H9 (cell line): ENCODE measurements at regions not wholly inside any gene's neighbourhood (a gene's known extent, or its start where the extent isn't known, plus 50 kb on each side); places are given as distances from the start of the nearest gene placed in this dataset.

Source experiments
- DNase-seq: peaks from one replicate; pipeline ENCODE4 v3.0.0-alpha.2; 2017
- H2AFZ ChIP-seq: one replicate; pipeline ENCODE4 v1.6.1; 2013; ENCODE audit warnings: mild to moderate bottlenecking, low read length, control low read depth, moderate library complexity
- H2AK5ac ChIP-seq: 2 replicates; pipeline ENCODE4 v1.6.1; 2013; ENCODE audit warnings: low read length, control low read depth, mixed read lengths; ENCODE audit not compliant: insufficient read length
- H2BK120ac ChIP-seq: one replicate; pipeline ENCODE4 v1.6.1; 2013; ENCODE audit warnings: low read depth, mild to moderate bottlenecking, low read length, control low read depth, inconsistent platforms; ENCODE audit not compliant: poor library complexity, severe bottlenecking
- H2BK12ac ChIP-seq: 2 replicates; pipeline ENCODE4 v1.6.1; 2013; ENCODE audit warnings: low read length, control low read depth, mixed read lengths, low read depth; ENCODE audit not compliant: insufficient read length
- H2BK15ac ChIP-seq: 2 replicates; pipeline ENCODE4 v1.6.1; 2013; ENCODE audit warnings: low read depth, low read length, control low read depth
- H2BK20ac ChIP-seq: one replicate; pipeline ENCODE4 v1.6.1; 2013; ENCODE audit warnings: low read depth, mild to moderate bottlenecking, low read length, control low read depth, inconsistent platforms; ENCODE audit not compliant: poor library complexity, severe bottlenecking
- H2BK5ac ChIP-seq: 2 replicates; pipeline ENCODE4 v1.6.1; 2013; ENCODE audit warnings: low read length, control low read depth, mixed read lengths; ENCODE audit not compliant: insufficient read length
- H3K14ac ChIP-seq: 2 replicates; pipeline ENCODE4 v1.6.1; 2013; ENCODE audit warnings: low read length, control low read depth; ENCODE audit not compliant: insufficient read depth
- H3K18ac ChIP-seq: 2 replicates; pipeline ENCODE4 v1.6.1; 2013; ENCODE audit warnings: low read depth, mild to moderate bottlenecking, mixed read lengths, low read length, control low read depth; ENCODE audit not compliant: insufficient read length
- H3K23ac ChIP-seq: 2 replicates; pipeline ENCODE4 v1.6.1; 2013; ENCODE audit warnings: low read length, control low read depth, mixed read lengths, low read depth; ENCODE audit not compliant: insufficient read length
- H3K23me2 ChIP-seq: 2 replicates; pipeline ENCODE4 v1.6.1; 2013; ENCODE audit warnings: low read depth, mild to moderate bottlenecking, mixed read lengths, low read length, control low read depth; ENCODE audit not compliant: insufficient read length, poor library complexity, severe bottlenecking
- H3K27ac ChIP-seq: 2 replicates; pipeline ENCODE4 v1.5.1; 2013; ENCODE audit warnings: low read length, control low read depth, mixed read lengths, low read depth; ENCODE audit not compliant: insufficient read length
- H3K27me3 ChIP-seq: 2 replicates; pipeline ENCODE4 v1.6.1; 2013; ENCODE audit warnings: low read length, control low read depth, inconsistent platforms; ENCODE audit not compliant: insufficient read depth
- H3K4ac ChIP-seq: 2 replicates; pipeline ENCODE4 v1.6.1; 2013; ENCODE audit warnings: low read depth, mild to moderate bottlenecking, control low read depth, inconsistent platforms, low read length, moderate library complexity
- H3K4me1 ChIP-seq: 2 replicates; pipeline ENCODE4 v1.6.1; 2013; ENCODE audit warnings: low read length, control low read depth, inconsistent platforms; ENCODE audit not compliant: insufficient read depth
- H3K4me2 ChIP-seq: 2 replicates; pipeline ENCODE4 v1.6.1; 2013; ENCODE audit warnings: low read length, control low read depth, mixed read lengths; ENCODE audit not compliant: insufficient read length, insufficient read depth
- H3K56ac ChIP-seq: 2 replicates; pipeline ENCODE4 v1.6.1; 2013; ENCODE audit warnings: low read depth, mild to moderate bottlenecking, mixed read lengths, low read length, control low read depth; ENCODE audit not compliant: insufficient read length
- H3K79me1 ChIP-seq: 2 replicates; pipeline ENCODE4 v1.6.1; 2013; ENCODE audit warnings: low read depth, mild to moderate bottlenecking, moderate library complexity, low read length, control low read depth, inconsistent platforms; ENCODE audit not compliant: insufficient read depth, poor library complexity, severe bottlenecking
- H3K79me2 ChIP-seq: 2 replicates; pipeline ENCODE4 v1.6.1; 2013; ENCODE audit warnings: low read length, control low read depth, inconsistent platforms; ENCODE audit not compliant: insufficient read depth
- H3K9ac ChIP-seq: 2 replicates; pipeline ENCODE4 v1.6.1; 2013; ENCODE audit warnings: low read length, control low read depth, mixed read lengths; ENCODE audit not compliant: insufficient read length; ENCODE audit errors: extremely low read depth
- H3K9me3 ChIP-seq: one replicate; pipeline ENCODE4 v1.6.1; 2013; ENCODE audit warnings: low read depth, low read length, inconsistent platforms; ENCODE audit not compliant: control insufficient read depth
- H3T11ph ChIP-seq: one replicate; pipeline ENCODE4 v1.6.1; 2013; ENCODE audit warnings: mild to moderate bottlenecking, low read length, control low read depth, inconsistent platforms
- H4K20me1 ChIP-seq: one replicate; pipeline ENCODE4 v1.6.1; 2013; ENCODE audit not compliant: control insufficient read depth, insufficient read length, insufficient read depth
- H4K5ac ChIP-seq: 2 replicates; pipeline ENCODE4 v1.6.1; 2013; ENCODE audit warnings: low read depth, mild to moderate bottlenecking, mixed read lengths, low read length, control low read depth; ENCODE audit not compliant: insufficient read length
- H4K8ac ChIP-seq: replicated peaks from 2 replicates; pipeline ENCODE4 v1.6.1; 2013; ENCODE audit warnings: low read length, control low read depth, mixed read lengths, low read depth; ENCODE audit not compliant: insufficient read length
- H4K91ac ChIP-seq: 2 replicates; pipeline ENCODE4 v1.6.1; 2013; ENCODE audit warnings: low read depth, mild to moderate bottlenecking, moderate library complexity, mixed read lengths, low read length, control low read depth; ENCODE audit not compliant: insufficient read length
- H3K27ac Mint-ChIP-seq, 3 experiments: 2 replicates in 2 of 3; 3 replicates in 1 of 3; pipeline ENCODE4 v1.8.0; 2020 to 2021; ENCODE audit warnings: mixed read lengths in 3 of 3, mild to moderate bottlenecking in 1 of 3, moderate library complexity in 1 of 3
- H3K27me3 Mint-ChIP-seq: 2 replicates; pipeline ENCODE4 v1.8.0; 2021; ENCODE audit warnings: low read depth, mild to moderate bottlenecking, moderate library complexity, mixed read lengths
- H3K36me3 Mint-ChIP-seq, 3 experiments: 2 replicates in 2 of 3; 3 replicates in 1 of 3; pipeline ENCODE4 v1.8.0; 2020 to 2021; ENCODE audit warnings: low read depth in 3 of 3, mixed read lengths in 3 of 3; ENCODE audit not compliant: insufficient read depth in 1 of 3
- H3K4me1 Mint-ChIP-seq, 2 experiments: 2 replicates each; pipeline ENCODE4 v1.8.0; 2020; ENCODE audit warnings: mixed read lengths in 2 of 2
- H3K4me3 Mint-ChIP-seq, 2 experiments: 2 replicates in 1 of 2; 3 replicates in 1 of 2; pipeline ENCODE4 v1.8.0; 2020 to 2021; ENCODE audit warnings: mild to moderate bottlenecking in 2 of 2, mixed read lengths in 2 of 2, moderate library complexity in 1 of 2
- H3K9me3 Mint-ChIP-seq, 2 experiments: 2 replicates in 1 of 2; 3 replicates in 1 of 2; pipeline ENCODE4 v1.8.0; 2020; ENCODE audit warnings: mild to moderate bottlenecking in 2 of 2, mixed read lengths in 2 of 2, moderate library complexity in 1 of 2
- CTCF ChIP-seq: fragments of 200-600 bp; sonication (generic); conservative IDR thresholded peaks from 3 replicates; pipeline ENCODE4 v1.8.0; 2021; ENCODE audit warnings: antibody characterized with exemption, mild to moderate bottlenecking
- WGBS: extraction: QIAGEN DNeasy Blood & Tissue Kit; methylation state at CpG from one replicate; pipeline ENCODE4 v1.1.7; 2013; ENCODE audit warnings: missing lambda C conversion rate, low lambda C conversion rate, mixed read lengths; ENCODE audit not compliant: insufficient read length; ENCODE audit errors: extremely low coverage; 5-methylcytosine and 5-hydroxymethylcytosine counted together

GRCh38 chr7:120028636-120029035, 244.3 kb upstream of the KCND2 start:
- H2BK12ac ChIP-seq = no peak overlapping the region
- H3K18ac ChIP-seq = no peak overlapping the region
- no peak overlapping the region for H3K4me3 Mint-ChIP-seq
- no peak overlapping the region for H2BK15ac ChIP-seq
- H2BK120ac ChIP-seq = no peak overlapping the region
- H4K20me1 ChIP-seq = no peaks in the 10 kb centered on the region
- no peaks in the 10 kb centered on the region for H3K4me1 ChIP-seq
- no peak overlapping the region for H2BK20ac ChIP-seq
- no peaks in the 10 kb centered on the region; the same call in 1 of the 2 replicates for H3K27me3 Mint-ChIP-seq
- H3K4me1 Mint-ChIP-seq = peaks cover 15 to 19% of the 10 kb centered on the region in 2 experiments
- no peak overlapping the region for H3K56ac ChIP-seq
- 0 out of 7 replicates have a peak, but pooled peaks cover 0 to 2% (median 0%) of the 10 kb centered on the region in 3 experiments for H3K36me3 Mint-ChIP-seq
- no peaks in the 10 kb centered on the region for H3K23me2 ChIP-seq
- no peak overlapping the region for H3T11ph ChIP-seq
- no peak overlapping the region for H3K27ac Mint-ChIP-seq
- no peaks in the 10 kb centered on the region for H3K27me3 ChIP-seq
- H3K23ac ChIP-seq = no peak overlapping the region
- no peak overlapping the region for H3K4ac ChIP-seq
- WGBS = no CpG with 5 or more reads among the region's 4 CpGs
- no peak overlapping the region for H4K91ac ChIP-seq
- no peak overlapping the region for H4K8ac ChIP-seq
- no peak for DNase-seq
- no peak overlapping the region for H3K9ac ChIP-seq
- no peak overlapping the region for H2AFZ ChIP-seq
- no peak overlapping the region for H3K27ac ChIP-seq
- no peaks in the 10 kb centered on the region for H3K79me1 ChIP-seq
- TF ChIP-seq CTCF = no peak
- H4K5ac ChIP-seq = no peak overlapping the region
- H2AK5ac ChIP-seq = no peak overlapping the region
- no peak overlapping the region for H3K14ac ChIP-seq
- H3K79me2 ChIP-seq = no peaks in the 10 kb centered on the region
- H3K9me3 Mint-ChIP-seq = no peaks in the 10 kb centered on the region
- H3K4me2 ChIP-seq = no peak overlapping the region
- no peak overlapping the region for H2BK5ac ChIP-seq
- H3K9me3 ChIP-seq = no peaks in the 10 kb centered on the region
